Glutamatergic neuron (in vitro differentiated cells): ENCODE measurements at regions not wholly inside any gene's neighbourhood (a gene's known extent, or its start where the extent isn't known, plus 50 kb on each side); places are given as distances from the start of the nearest gene placed in this dataset.
A peak's percentile ranks its signal among the peaks of the same experiment; 100 is the strongest.

ENCODE experiments used
- DNase-seq: peaks from one replicate; pipeline ENCODE4 v3.0.0; 2022
- H3K27ac Mint-ChIP-seq: one replicate; pipeline ENCODE4 v1.8.0; 2020; ENCODE audit warnings: mild to moderate bottlenecking, mixed read lengths, inconsistent platforms; ENCODE audit not compliant: unreplicated experiment
- H3K27me3 Mint-ChIP-seq: one replicate; pipeline ENCODE4 v1.8.0; 2020; ENCODE audit warnings: mild to moderate bottlenecking, moderate library complexity, mixed read lengths, inconsistent platforms; ENCODE audit not compliant: unreplicated experiment
- H3K36me3 Mint-ChIP-seq: one replicate; pipeline ENCODE4 v1.8.0; 2020; ENCODE audit warnings: mild to moderate bottlenecking, mixed read lengths, inconsistent platforms; ENCODE audit not compliant: unreplicated experiment
- H3K4me1 Mint-ChIP-seq: one replicate; pipeline ENCODE4 v1.8.0; 2020; ENCODE audit warnings: mild to moderate bottlenecking, low read depth, mixed read lengths, inconsistent platforms; ENCODE audit not compliant: unreplicated experiment
- H3K4me3 Mint-ChIP-seq: one replicate; pipeline ENCODE4 v1.8.0; 2020; ENCODE audit warnings: mild to moderate bottlenecking, mixed read lengths, inconsistent platforms; ENCODE audit not compliant: unreplicated experiment
- H3K9me3 Mint-ChIP-seq: one replicate; pipeline ENCODE4 v1.8.0; 2020; ENCODE audit warnings: mild to moderate bottlenecking, moderate library complexity, mixed read lengths, inconsistent platforms; ENCODE audit not compliant: unreplicated experiment
- TF ChIP-seq, protein P1 (sequence below): fragments of 200-600 bp; sonication (generic); IDR thresholded peaks from one replicate; pipeline ENCODE4 v1.5.0; 2021; ENCODE audit not compliant: partially characterized antibody, unreplicated experiment

DNA sequence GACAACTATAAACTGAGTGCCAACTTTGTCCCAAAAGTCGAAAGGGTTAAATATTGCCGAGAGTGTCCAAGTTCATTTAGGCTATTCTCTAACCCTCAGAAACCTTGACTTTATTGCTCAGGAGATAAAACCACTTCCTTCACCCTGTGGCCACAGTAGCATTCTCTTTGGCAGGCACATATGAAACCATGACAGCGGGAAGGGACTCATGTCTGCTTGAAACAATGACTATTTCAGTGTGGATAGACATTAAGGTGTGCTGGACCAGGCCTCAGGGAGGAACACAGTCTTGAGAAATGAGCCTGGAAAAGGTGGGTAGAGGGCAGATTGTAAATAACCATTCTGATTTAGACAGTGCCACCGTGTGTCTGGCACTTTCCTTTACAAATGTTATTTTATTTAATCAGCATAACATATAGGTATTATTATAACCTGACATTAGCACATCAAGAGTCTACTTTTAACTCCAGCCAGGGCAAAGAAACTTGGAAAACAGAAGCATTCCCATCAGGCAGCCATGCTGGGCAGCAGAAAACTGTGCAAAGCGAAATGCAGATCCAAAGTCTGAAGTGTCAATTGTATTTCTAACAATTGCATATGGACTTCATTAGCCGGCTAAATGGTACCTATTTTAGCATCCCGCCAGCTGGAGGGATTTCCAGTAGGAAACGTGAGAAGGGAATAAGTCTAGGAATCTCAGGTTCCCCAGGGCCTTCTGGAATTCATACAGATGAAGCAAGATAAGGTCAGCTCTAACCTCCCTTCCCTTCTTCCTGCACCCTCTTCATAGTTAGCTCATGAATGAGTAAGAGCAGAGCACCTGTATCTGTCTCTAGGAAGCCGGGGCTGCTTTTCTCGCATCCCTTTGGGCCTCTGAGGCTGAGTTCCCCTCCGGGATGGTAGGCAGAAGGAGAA is 212.8 kb upstream of the ELAC2 start:
- DNase-seq: no peak
- Mint-ChIP-seq H3K27ac (no peak overlapping the region), H3K36me3 (no peaks in the 10 kb centered on the region), H3K4me1 (peaks cover 1% of the 10 kb centered on the region), H3K4me3 (no peak overlapping the region), H3K27me3 (no peaks in the 10 kb centered on the region), H3K9me3 (no peaks in the 10 kb centered on the region)
- TF ChIP-seq, protein P1, sequence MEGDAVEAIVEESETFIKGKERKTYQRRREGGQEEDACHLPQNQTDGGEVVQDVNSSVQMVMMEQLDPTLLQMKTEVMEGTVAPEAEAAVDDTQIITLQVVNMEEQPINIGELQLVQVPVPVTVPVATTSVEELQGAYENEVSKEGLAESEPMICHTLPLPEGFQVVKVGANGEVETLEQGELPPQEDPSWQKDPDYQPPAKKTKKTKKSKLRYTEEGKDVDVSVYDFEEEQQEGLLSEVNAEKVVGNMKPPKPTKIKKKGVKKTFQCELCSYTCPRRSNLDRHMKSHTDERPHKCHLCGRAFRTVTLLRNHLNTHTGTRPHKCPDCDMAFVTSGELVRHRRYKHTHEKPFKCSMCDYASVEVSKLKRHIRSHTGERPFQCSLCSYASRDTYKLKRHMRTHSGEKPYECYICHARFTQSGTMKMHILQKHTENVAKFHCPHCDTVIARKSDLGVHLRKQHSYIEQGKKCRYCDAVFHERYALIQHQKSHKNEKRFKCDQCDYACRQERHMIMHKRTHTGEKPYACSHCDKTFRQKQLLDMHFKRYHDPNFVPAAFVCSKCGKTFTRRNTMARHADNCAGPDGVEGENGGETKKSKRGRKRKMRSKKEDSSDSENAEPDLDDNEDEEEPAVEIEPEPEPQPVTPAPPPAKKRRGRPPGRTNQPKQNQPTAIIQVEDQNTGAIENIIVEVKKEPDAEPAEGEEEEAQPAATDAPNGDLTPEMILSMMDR: no peak

DNA sequence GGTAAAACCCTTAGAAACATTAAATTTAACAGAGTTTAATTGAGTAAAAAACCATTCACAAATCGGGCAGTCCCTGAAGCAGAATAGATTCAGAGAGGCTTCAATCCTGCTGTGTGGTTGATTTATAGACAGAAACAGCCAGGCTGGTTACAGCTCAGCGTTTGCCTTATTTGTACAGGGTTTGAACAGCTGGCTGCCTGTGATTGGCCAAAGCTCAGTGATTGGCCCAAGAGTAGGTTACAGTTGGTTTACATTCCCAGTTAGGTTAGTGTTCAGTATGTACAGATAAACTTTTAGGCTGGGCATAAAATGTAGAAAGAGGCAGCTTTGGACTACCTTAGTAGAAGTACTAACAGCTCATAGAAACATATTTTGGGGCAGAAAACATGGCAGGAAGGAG is 210.4 kb upstream of the ELAC2 start:
- Mint-ChIP-seq H3K9me3 (no peaks in the 10 kb centered on the region), H3K4me3 (no peak overlapping the region), H3K36me3 (no peaks in the 10 kb centered on the region), H3K27ac (no peak overlapping the region), H3K27me3 (no peaks in the 10 kb centered on the region), H3K4me1 (peaks cover 1% of the 10 kb centered on the region)
- no peak for DNase-seq
- TF ChIP-seq, protein P1: no peak

DNA sequence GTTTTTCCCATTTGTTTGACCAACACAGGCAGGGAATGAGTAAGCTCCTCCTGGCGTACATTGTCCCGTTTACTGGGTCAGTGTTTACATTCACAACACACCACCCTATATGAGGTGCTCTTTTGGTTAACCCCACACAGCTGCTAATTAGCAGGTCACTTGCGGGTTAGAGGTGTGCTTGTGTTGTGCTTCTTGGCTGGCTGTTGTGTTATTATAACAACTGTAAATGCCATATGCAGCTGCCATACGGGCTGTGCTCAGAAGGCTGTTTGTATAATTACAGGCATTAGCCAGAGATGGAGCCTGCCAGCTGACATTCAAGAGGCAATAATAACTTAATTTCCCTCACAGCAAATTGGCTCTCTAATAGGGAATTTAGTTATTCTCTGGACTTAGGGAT is 205.1 kb upstream of the ELAC2 start:
- Mint-ChIP-seq H3K4me3 (no peak overlapping the region), H3K27ac (peak overlapping the region; percentile 41), H3K36me3 (no peaks in the 10 kb centered on the region), H3K4me1 (peaks cover 1% of the 10 kb centered on the region), H3K9me3 (peaks cover 2% of the 10 kb centered on the region), H3K27me3 (no peaks in the 10 kb centered on the region)
- TF ChIP-seq, protein P1: no peak
- DNase-seq: peak; percentile 14

DNA sequence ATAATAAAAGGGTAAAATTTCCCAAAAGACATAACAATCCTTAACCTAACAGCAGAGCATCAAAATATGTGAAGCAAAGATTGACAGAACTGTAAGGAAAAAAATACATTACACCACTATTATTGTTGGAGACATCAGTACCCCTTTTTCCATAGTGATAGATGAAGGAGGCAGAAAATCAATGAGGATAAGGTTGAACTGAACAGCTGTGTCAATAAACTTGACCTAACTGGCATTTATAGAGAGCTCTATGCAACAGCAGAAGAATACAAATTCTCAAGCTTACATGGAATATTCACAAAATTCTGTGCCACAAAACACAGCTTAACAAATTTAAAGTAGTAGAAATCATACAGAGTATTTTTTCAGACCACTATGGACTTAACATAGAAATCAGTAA is 195.0 kb upstream of the ELAC2 start:
- H3K27me3 Mint-ChIP-seq: no peaks in the 10 kb centered on the region
- H3K27ac Mint-ChIP-seq: no peak overlapping the region
- no peak overlapping the region for H3K4me3 Mint-ChIP-seq
- peaks cover 3% of the 10 kb centered on the region for H3K36me3 Mint-ChIP-seq
- H3K4me1 Mint-ChIP-seq: no peaks in the 10 kb centered on the region
- peaks cover 2% of the 10 kb centered on the region for H3K9me3 Mint-ChIP-seq
- no peak for DNase-seq
- TF ChIP-seq, protein P1: no peak

DNA sequence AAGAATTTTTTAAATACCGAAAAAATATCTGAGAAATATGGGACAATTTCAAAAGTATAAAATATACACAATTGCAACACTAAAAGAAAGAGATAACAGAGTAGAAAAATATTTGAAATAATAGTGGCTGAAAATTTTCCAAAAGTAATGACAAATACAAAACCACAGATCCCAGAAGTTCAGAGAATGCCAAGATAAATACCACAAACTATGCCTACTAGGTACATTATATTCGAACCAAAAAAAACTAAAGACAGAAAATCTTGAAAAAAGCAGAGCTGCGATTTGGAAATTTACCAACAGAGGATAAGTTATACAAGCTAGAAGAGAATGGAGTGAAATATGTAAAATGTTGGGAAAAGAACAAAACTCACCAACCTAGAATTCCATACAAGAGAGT is 191.3 kb upstream of the ELAC2 start:
- Mint-ChIP-seq H3K27ac (no peak overlapping the region), H3K4me1 (no peaks in the 10 kb centered on the region)
- TF ChIP-seq, protein P1: no peak

More for the DNA sequence above, 191.3 kb upstream of the ELAC2 start:
- DNase-seq: no peak
- H3K27me3 Mint-ChIP-seq: no peaks in the 10 kb centered on the region
- peaks cover 2% of the 10 kb centered on the region for H3K9me3 Mint-ChIP-seq
- H3K4me3 Mint-ChIP-seq: no peak overlapping the region
- peaks cover 3% of the 10 kb centered on the region for H3K36me3 Mint-ChIP-seq
